Activated B cell treated with CpG ODN at 0.5 μM for 24 hours (primary cell): ENCODE measurements at regions not wholly inside any gene's neighbourhood (a gene's known extent, or its start where the extent isn't known, plus 50 kb on each side); places are given as distances from the start of the nearest gene placed in this dataset.

Experiments
- ATAC-seq: fragments of 200-7000 bp; cut with Tn5 transposase; one replicate; pipeline ENCODE4 v1.10.0; 2021; ENCODE audit warnings: low read depth, mild to moderate bottlenecking, moderate library complexity
- CTCF ChIA-PET: fragments of 350-600 bp; sonication (Branson Sonifier 250); formaldehyde crosslinking; loops from one replicate; lab custom pipeline; 2021; ENCODE audit warnings: antibody characterized with exemption; lab: Charles Lee
- POLR2A ChIA-PET: fragments of 350-600 bp; sonication (Branson Sonifier 250); formaldehyde crosslinking; loops from one replicate; lab custom pipeline; 2021; ENCODE audit warnings: antibody characterized with exemption; lab: Charles Lee
- DNase-seq: peaks from one replicate; pipeline ENCODE4 v3.0.0; 2022
- H3K27ac Mint-ChIP-seq: one replicate; pipeline ENCODE4 v1.8.0; 2020; ENCODE audit warnings: mixed read lengths
- H3K27me3 Mint-ChIP-seq: one replicate; pipeline ENCODE4 v1.8.0; 2021; ENCODE audit warnings: mixed read lengths
- H3K36me3 Mint-ChIP-seq: one replicate; pipeline ENCODE4 v1.8.0; 2021; ENCODE audit warnings: low read depth, mixed read lengths
- H3K4me1 Mint-ChIP-seq: one replicate; pipeline ENCODE4 v1.8.0; 2021; ENCODE audit warnings: mixed read lengths
- H3K4me3 Mint-ChIP-seq: one replicate; pipeline ENCODE4 v1.8.0; 2020; ENCODE audit warnings: mild to moderate bottlenecking, mixed read lengths
- H3K9me3 Mint-ChIP-seq: one replicate; pipeline ENCODE4 v1.8.0; 2020; ENCODE audit warnings: mixed read lengths
- CTCF ChIP-seq: fragments of 200-600 bp; IDR thresholded peaks from one replicate; pipeline ENCODE4 v1.8.0; 2022; ENCODE audit warnings: antibody characterized with exemption, mild to moderate bottlenecking
- intact Hi-C: fragments of 100-400 bp; cut with micrococcal nuclease; formaldehyde crosslinking; loops from one replicate; pipeline ENCODE4 v1.15.1; 2024

DNA sequence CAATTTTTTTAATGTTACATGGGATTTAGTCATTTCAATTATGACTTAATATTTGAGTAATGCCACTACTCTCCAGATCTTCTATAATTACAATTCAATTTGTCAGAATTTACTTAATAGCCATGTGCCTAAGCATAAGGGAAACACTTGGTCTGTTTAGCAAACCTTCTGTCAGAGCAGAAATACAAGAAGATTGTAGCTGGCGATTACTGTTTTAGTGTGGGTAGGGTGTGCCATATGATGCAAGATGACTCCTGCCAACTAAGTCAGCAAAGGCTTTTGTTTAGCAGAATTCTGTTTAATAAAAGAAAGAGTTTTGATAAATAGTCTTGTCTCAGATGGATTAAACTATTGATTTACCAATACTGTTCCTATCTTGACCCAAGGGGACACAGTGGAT, 455.4 kb downstream of the RNF144B start:
- no peak for DNase-seq
- Mint-ChIP-seq H3K4me1 (no peaks in the 10 kb centered on the region), H3K27ac (no peak overlapping the region), H3K36me3 (no peaks in the 10 kb centered on the region), H3K9me3 (peaks cover 2% of the 10 kb centered on the region), H3K4me3 (no peak overlapping the region), H3K27me3 (no peaks in the 10 kb centered on the region)
- POLR2A ChIA-PET, result no interaction called here
- no peak for ATAC-seq
- intact Hi-C loops, result no loop called here
- CTCF ChIA-PET, result no interaction called here
- TF ChIP-seq CTCF, result no peak

DNA sequence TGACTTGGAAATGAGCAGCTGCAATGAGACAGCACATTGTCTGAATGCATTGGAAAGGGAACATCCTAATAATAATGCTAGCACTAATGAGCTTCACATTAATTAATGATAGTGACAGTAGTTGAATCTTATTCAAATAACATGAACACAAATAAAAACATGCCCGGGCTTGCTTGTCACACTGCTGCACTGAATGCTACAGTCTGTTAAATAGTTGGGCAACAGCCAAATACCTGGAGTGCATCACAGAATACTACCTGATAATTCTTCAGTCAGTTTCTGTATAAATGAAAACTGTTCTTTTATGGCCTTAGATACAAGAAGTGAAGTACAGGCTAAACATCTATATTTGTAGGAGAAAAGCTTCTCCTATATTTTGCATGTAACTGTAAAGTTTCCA, 458.7 kb downstream of the RNF144B start:
- H3K4me1 Mint-ChIP-seq, result no peaks in the 10 kb centered on the region
- H3K4me3 Mint-ChIP-seq, result no peak overlapping the region
- no peak for TF ChIP-seq CTCF
- ChIA-PET CTCF (no interaction called here), POLR2A (no interaction called here)
- DNase-seq (no peak), ATAC-seq (no peak)
- intact Hi-C loops, result no loop called here
- H3K36me3 Mint-ChIP-seq, result no peaks in the 10 kb centered on the region
- peaks cover 2% of the 10 kb centered on the region for H3K9me3 Mint-ChIP-seq
- no peak overlapping the region for H3K27ac Mint-ChIP-seq
- H3K27me3 Mint-ChIP-seq, result no peaks in the 10 kb centered on the region

- ATAC-seq, result no peak
- H3K27ac Mint-ChIP-seq, result no peak overlapping the region
- H3K36me3 Mint-ChIP-seq, result no peaks in the 10 kb centered on the region
- no peak overlapping the region for H3K4me3 Mint-ChIP-seq
- H3K4me1 Mint-ChIP-seq, result no peaks in the 10 kb centered on the region
- ChIA-PET CTCF (no interaction called here), POLR2A (no interaction called here)
- H3K9me3 Mint-ChIP-seq, result peaks cover 2% of the 10 kb centered on the region
- TF ChIP-seq CTCF, result no peak
- no peaks in the 10 kb centered on the region for H3K27me3 Mint-ChIP-seq
- DNase-seq, result no peak
- intact Hi-C loops, result no loop called here
Observed at GRCh38 chr6:18846327-18846726, 459.2 kb downstream of the RNF144B start.

GRCh38 chr6:18861204-18861603, 474.1 kb downstream of the RNF144B start:
- ChIA-PET CTCF (no interaction called here), POLR2A (no interaction called here)
- no peak for TF ChIP-seq CTCF
- ATAC-seq (no peak), DNase-seq (no peak)
- Mint-ChIP-seq H3K36me3 (no peaks in the 10 kb centered on the region), H3K4me3 (no peak overlapping the region), H3K9me3 (no peaks in the 10 kb centered on the region), H3K27me3 (no peaks in the 10 kb centered on the region), H3K27ac (no peak overlapping the region), H3K4me1 (no peaks in the 10 kb centered on the region)
- intact Hi-C loops, result no loop called here

DNA sequence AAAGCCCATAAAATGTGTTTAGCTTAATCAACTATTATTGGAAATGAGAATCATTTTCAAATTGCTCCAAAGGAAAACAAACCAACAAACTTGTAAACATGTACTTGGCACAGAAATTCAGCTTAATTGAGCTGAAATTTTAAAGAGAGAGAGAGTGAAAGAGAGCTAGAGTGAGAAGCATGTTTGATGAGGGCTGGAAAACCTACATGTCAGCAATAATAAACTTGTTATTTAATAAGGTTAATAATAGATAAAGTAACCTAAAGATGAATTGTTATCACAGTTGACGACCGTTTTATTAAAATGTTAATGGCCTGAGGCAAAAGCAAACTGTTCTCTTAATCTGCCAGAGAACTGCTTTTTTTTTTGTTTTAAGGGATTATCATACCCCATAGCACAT, 496.1 kb downstream of the RNF144B start:
- intact Hi-C loops, result no loop called here
- Mint-ChIP-seq H3K27me3 (no peaks in the 10 kb centered on the region), H3K27ac (no peak overlapping the region), H3K9me3 (peaks cover 2% of the 10 kb centered on the region), H3K36me3 (no peaks in the 10 kb centered on the region), H3K4me3 (no peak overlapping the region), H3K4me1 (no peaks in the 10 kb centered on the region)
- TF ChIP-seq CTCF, result no peak
- DNase-seq, result no peak
- ChIA-PET CTCF (interaction anchor here (0.7 kb wide), 1 partner anchor 136 kb away, joined by 3 read pairs; no protein-coding TSS in a partner anchor), POLR2A (no interaction called here)
- ATAC-seq, result no peak
